ENCODE measurements at regions not wholly inside any gene's neighbourhood (a gene's known extent, or its start where the extent isn't known, plus 50 kb on each side); places are given as distances from the start of the nearest gene placed in this dataset.

DNA sequence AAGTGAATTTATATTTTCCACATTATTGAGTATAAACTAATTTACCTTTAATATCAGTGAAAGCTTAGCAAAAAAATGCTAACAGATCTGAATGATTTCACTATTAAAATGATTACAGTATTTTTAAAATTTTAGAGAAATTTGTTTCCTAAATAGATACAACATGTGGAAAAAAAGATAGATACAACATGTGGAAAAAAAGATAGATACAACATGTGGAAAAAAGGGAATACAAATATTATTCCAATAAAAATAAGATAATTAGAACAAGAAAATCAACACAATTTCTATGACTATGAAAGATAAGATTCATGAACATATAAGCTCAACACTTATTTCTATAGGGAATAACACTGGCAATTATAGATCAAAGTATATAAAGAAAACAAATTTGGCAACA lies 865.9 kb upstream of the VRK2 start:
- Histone ChIP-seq H3K27me3 (no peaks in the 10 kb centered on the region), H3K4me3 (no peak overlapping the region), H3K4me1 (no peaks in the 10 kb centered on the region), H3K27ac (no peak overlapping the region), H3K9me3 (no peaks in the 10 kb centered on the region), H3K36me3 (no peaks in the 10 kb centered on the region)
- TF ChIP-seq, protein P1, sequence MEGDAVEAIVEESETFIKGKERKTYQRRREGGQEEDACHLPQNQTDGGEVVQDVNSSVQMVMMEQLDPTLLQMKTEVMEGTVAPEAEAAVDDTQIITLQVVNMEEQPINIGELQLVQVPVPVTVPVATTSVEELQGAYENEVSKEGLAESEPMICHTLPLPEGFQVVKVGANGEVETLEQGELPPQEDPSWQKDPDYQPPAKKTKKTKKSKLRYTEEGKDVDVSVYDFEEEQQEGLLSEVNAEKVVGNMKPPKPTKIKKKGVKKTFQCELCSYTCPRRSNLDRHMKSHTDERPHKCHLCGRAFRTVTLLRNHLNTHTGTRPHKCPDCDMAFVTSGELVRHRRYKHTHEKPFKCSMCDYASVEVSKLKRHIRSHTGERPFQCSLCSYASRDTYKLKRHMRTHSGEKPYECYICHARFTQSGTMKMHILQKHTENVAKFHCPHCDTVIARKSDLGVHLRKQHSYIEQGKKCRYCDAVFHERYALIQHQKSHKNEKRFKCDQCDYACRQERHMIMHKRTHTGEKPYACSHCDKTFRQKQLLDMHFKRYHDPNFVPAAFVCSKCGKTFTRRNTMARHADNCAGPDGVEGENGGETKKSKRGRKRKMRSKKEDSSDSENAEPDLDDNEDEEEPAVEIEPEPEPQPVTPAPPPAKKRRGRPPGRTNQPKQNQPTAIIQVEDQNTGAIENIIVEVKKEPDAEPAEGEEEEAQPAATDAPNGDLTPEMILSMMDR (IDR thresholded peaks at IDR 0.05): no peak
- intact Hi-C loops (cut with DNase I): no loop called here
- no peak for DNase-seq (ENCODE audit: low spot score in 2 of 2)

DNA sequence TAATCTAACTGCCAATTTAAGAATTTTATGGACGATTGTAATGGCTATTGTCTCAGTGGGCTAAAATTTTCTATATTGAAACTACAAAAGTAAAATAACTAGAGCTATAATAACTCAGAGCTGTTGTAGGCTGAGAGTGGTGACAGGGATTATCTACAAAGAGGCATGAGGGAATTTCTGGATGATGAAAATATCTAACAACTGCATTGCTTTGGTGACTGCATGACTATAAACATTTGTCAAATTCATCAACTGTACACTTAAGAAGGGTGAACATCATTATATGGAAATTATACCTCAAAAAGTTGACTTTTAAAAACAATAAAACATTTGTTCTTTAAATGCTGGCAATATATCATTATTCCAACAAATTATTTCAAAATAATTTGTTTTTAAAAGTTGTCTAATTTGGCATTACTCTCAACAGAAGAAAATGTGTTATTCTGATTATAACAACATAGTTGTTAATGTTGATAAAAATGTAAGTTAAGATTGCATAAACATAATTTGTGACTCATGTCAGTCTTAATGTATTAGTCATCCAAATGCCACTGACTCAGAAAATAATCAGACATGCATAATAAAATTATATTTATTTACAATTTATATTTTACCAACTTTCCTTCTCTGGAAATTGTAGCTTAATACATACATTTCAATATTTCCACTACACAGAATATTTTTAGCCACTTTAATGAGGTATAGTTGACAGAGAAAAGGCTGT lies 865.1 kb upstream of the VRK2 start:
- intact Hi-C loops (cut with DNase I): no loop called here
- no peaks in the 10 kb centered on the region for H3K4me1 ChIP-seq
- TF ChIP-seq, protein P1 (IDR thresholded peaks at IDR 0.05): no peak
- no peaks in the 10 kb centered on the region for H3K36me3 ChIP-seq
- H3K27me3 ChIP-seq: no peaks in the 10 kb centered on the region
- H3K27ac ChIP-seq: no peak overlapping the region
- no peak overlapping the region for H3K4me3 ChIP-seq
- DNase-seq (ENCODE audit: low spot score in 2 of 2): no peak
- H3K9me3 ChIP-seq: no peaks in the 10 kb centered on the region

DNA sequence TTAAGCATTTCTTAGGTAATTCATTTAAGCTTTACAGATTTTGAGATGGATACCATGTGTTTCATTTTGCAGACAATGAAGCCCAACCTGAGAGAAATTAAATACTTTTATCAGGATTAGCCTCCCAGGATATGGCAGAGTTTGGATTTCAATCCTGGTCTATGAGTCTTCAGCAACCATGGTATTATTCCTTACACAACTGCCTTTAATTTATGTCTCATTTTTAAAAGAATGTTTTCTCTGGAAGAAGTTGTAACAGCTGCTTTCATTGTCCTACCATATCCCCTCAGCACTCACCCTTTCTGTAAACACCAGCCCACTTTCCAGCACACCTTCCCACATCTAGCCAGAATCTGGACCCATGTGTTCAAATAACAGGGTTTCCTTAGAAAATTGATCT lies 863.7 kb upstream of the VRK2 start:
- no peak overlapping the region for H3K27ac ChIP-seq
- intact Hi-C loops (cut with DNase I): no loop called here
- TF ChIP-seq, protein P1 (IDR thresholded peaks at IDR 0.05): no peak
- no peak for DNase-seq (ENCODE audit: low spot score in 2 of 2)
- no peaks in the 10 kb centered on the region for H3K4me1 ChIP-seq
- no peaks in the 10 kb centered on the region for H3K27me3 ChIP-seq
- H3K4me3 ChIP-seq: no peak overlapping the region
- H3K9me3 ChIP-seq: no peaks in the 10 kb centered on the region
- no peaks in the 10 kb centered on the region for H3K36me3 ChIP-seq

DNA sequence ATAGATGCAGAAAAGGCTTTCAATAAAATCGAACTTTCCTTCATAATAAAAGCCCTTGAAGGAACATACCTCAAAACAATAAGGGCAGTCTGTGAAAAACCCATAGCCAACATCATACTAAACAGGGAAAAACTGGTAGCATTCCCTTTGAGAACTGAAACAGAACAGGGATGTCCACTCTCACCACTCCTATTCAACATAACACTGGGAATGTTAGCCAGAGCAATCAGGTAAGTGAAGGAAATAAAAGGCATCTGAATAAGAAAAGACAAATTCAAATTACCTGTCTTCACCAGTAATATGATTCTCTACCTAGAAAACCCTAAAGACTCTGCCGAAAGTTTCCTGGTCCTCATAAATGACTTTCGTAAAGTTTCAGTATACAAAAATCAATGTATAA lies 861.0 kb upstream of the VRK2 start:
- Histone ChIP-seq H3K36me3 (no peaks in the 10 kb centered on the region), H3K4me1 (no peaks in the 10 kb centered on the region), H3K4me3 (no peak overlapping the region), H3K27me3 (no peaks in the 10 kb centered on the region), H3K27ac (no peak overlapping the region), H3K9me3 (no peaks in the 10 kb centered on the region)
- intact Hi-C loops (cut with DNase I): no loop called here
- DNase-seq (ENCODE audit: low spot score in 2 of 2): no peak
- TF ChIP-seq, protein P1 (IDR thresholded peaks at IDR 0.05): no peak

DNA sequence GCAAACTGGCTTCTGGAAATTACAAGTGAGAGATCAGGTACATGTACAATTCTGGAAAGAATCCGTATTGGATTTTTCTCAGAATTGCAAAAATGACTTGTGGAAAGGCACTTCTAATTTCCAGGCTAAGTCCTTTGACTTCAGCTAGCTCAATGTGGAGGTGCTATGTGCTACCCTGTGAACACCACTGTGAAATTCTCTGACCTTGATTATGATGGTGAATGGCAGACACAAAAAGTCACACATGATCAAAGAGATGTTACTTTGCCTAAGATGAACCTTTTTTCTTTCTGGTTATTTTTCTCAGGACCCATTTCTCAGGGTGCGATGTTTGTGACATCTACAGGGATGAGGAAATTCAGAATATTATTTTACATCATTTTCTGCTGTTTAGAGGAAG lies 856.6 kb upstream of the VRK2 start:
- TF ChIP-seq, protein P1 (IDR thresholded peaks at IDR 0.05): no peak
- no peak for DNase-seq (ENCODE audit: low spot score in 2 of 2)
- no peak overlapping the region for H3K4me3 ChIP-seq
- no peaks in the 10 kb centered on the region for H3K27me3 ChIP-seq
- H3K36me3 ChIP-seq: no peaks in the 10 kb centered on the region
- no peak overlapping the region for H3K27ac ChIP-seq
- H3K4me1 ChIP-seq: no peaks in the 10 kb centered on the region
- intact Hi-C loops (cut with DNase I): no loop called here
- no peaks in the 10 kb centered on the region for H3K9me3 ChIP-seq

DNA sequence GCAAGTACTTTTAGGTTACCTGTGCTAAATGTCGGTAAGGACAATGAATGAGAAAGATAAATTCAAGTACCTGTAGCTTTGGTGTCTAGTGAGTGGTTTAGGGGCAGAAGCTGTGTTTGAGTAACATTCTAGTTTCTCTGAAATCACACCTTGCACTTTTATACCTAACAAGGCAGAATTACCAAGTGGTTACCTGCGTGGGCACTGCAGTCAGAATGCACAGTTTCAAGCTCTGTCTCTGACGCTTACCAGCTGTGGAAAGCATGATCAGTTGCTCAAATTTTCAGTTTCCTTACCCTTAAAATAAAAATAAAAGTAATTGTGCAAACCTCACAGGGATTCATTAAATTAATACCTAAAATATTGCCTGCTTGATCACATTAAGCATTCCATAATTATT lies 846.9 kb upstream of the VRK2 start:
- H3K4me1 ChIP-seq: no peaks in the 10 kb centered on the region

More for the DNA sequence above, 846.9 kb upstream of the VRK2 start:
- H3K9me3 ChIP-seq: no peaks in the 10 kb centered on the region
- no peaks in the 10 kb centered on the region for H3K27me3 ChIP-seq
- DNase-seq (ENCODE audit: low spot score in 2 of 2): no peak
- H3K4me3 ChIP-seq: no peak overlapping the region
- intact Hi-C loops (cut with DNase I): no loop called here
- TF ChIP-seq, protein P1 (IDR thresholded peaks at IDR 0.05): no peak
- no peaks in the 10 kb centered on the region for H3K36me3 ChIP-seq
- H3K27ac ChIP-seq: no peak overlapping the region
